ENCODE measurements at regions not wholly inside any gene's neighbourhood (a gene's known extent, or its start where the extent isn't known, plus 50 kb on each side); places are given as distances from the start of the nearest gene placed in this dataset.

DNA sequence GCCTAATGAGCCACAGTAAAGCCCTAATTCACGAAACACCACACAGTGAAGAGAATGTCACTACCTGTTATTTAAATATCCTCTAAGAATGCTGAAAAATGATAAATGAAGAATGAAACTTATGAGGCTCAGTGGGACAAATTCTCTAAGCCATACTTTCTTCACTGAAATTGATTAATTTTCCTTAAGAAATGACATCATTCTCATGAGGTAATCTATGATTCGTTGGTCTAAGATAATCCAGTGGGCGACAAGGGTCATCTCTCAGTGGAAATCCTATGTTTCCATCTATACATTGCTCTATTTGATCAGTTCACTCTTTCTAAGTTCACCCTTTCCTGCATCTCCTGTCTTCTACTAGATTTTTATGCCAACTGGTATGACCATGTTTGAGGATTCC lies 330.4 kb upstream of the ANKRD30A start:
- TF ChIP-seq, protein P1, sequence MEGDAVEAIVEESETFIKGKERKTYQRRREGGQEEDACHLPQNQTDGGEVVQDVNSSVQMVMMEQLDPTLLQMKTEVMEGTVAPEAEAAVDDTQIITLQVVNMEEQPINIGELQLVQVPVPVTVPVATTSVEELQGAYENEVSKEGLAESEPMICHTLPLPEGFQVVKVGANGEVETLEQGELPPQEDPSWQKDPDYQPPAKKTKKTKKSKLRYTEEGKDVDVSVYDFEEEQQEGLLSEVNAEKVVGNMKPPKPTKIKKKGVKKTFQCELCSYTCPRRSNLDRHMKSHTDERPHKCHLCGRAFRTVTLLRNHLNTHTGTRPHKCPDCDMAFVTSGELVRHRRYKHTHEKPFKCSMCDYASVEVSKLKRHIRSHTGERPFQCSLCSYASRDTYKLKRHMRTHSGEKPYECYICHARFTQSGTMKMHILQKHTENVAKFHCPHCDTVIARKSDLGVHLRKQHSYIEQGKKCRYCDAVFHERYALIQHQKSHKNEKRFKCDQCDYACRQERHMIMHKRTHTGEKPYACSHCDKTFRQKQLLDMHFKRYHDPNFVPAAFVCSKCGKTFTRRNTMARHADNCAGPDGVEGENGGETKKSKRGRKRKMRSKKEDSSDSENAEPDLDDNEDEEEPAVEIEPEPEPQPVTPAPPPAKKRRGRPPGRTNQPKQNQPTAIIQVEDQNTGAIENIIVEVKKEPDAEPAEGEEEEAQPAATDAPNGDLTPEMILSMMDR (conservative IDR thresholded peaks at IDR 0.05 in 1 of 2, IDR thresholded peaks at IDR 0.05 in 1 of 2; ENCODE audit: low read depth in 1 of 2, low read length in 2 of 2), result no peak
- no peak for TF ChIP-seq EZH2 (IDR thresholded peaks at IDR 0.05; ENCODE audit: low read length, missing control alignments)

Data from fibroblast of lung (primary cell).